OCI-LY3 (cell line): ENCODE measurements at regions not wholly inside any gene's neighbourhood (a gene's known extent, or its start where the extent isn't known, plus 50 kb on each side); places are given as distances from the start of the nearest gene placed in this dataset.

ENCODE experiments used
- EZH2phosphoT487 ChIP-seq: fragments of 200-600 bp; shearing (Covaris generic); IDR thresholded peaks from 2 replicates; pipeline ENCODE4 v1.6.1; 2018; ENCODE audit warnings: antibody characterized with exemption, mixed run types, low read depth
- TF ChIP-seq, protein P1 (sequence below): fragments of 200-600, 300-600 bp; sonication (generic); IDR thresholded peaks from 2 replicates; pipeline ENCODE4 v1.5.1; 2014; ENCODE audit warnings: antibody characterized with exemption, low read length, low read depth

DNA sequence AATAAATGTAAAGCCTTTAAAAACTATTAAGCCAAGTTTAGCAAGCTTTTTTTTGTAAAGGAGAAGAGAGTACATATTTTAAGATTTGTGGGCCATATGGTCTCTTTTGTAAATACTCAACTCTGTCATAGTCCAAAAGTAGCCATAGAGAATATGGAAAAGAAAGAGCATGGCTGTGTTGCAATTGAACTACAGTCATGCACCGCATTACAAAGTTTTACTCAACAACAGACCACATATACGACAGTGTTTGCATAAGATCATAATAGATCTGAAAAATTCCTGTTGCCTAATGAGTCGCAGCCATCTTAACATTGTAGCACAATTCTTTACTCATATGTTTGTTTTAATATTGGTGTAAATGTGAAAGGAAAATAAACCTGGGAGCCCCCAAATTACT is 440.8 kb downstream of the HTR7 start:
- TF ChIP-seq, protein P1, sequence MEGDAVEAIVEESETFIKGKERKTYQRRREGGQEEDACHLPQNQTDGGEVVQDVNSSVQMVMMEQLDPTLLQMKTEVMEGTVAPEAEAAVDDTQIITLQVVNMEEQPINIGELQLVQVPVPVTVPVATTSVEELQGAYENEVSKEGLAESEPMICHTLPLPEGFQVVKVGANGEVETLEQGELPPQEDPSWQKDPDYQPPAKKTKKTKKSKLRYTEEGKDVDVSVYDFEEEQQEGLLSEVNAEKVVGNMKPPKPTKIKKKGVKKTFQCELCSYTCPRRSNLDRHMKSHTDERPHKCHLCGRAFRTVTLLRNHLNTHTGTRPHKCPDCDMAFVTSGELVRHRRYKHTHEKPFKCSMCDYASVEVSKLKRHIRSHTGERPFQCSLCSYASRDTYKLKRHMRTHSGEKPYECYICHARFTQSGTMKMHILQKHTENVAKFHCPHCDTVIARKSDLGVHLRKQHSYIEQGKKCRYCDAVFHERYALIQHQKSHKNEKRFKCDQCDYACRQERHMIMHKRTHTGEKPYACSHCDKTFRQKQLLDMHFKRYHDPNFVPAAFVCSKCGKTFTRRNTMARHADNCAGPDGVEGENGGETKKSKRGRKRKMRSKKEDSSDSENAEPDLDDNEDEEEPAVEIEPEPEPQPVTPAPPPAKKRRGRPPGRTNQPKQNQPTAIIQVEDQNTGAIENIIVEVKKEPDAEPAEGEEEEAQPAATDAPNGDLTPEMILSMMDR: no peak
- no peak for TF ChIP-seq EZH2phosphoT487
